HEK293T (cell line): ENCODE measurements at regions not wholly inside any gene's neighbourhood (a gene's known extent, or its start where the extent isn't known, plus 50 kb on each side); places are given as distances from the start of the nearest gene placed in this dataset.

Experiments used
- BHLHE40 ChIP-seq: fragments of 450-650 bp; IDR thresholded peaks from 2 replicates; pipeline ENCODE4 v1.6.1; 2016; ENCODE audit warnings: mild to moderate bottlenecking, moderate library complexity, borderline replicate concordance
- ELF4 ChIP-seq: fragments of 450-650 bp; IDR thresholded peaks from 2 replicates; pipeline ENCODE4 v1.6.1; 2017; ENCODE audit warnings: antibody characterized with exemption
- FOXK2 ChIP-seq: fragments of 450-650 bp; IDR thresholded peaks from 2 replicates; pipeline ENCODE4 v1.6.1; 2016; ENCODE audit warnings: mild to moderate bottlenecking
- FOXM1 ChIP-seq: fragments of 450-650 bp; IDR thresholded peaks from 2 replicates; pipeline ENCODE4 v1.6.1; 2017; ENCODE audit warnings: mild to moderate bottlenecking, borderline replicate concordance
- L3MBTL2 ChIP-seq: fragments of 450-650 bp; conservative IDR thresholded peaks from 2 replicates; pipeline ENCODE4 v1.6.1; 2016; ENCODE audit warnings: mild to moderate bottlenecking
- LEF1 ChIP-seq: fragments of 450-650 bp; IDR thresholded peaks from 2 replicates; pipeline ENCODE4 v1.6.1; 2017; ENCODE audit warnings: mild to moderate bottlenecking, borderline replicate concordance
- SP1 ChIP-seq: fragments of 450-650 bp; IDR thresholded peaks from 2 replicates; pipeline ENCODE4 v1.6.1; 2017
- TARDBP ChIP-seq: fragments of 450-650 bp; IDR thresholded peaks from 2 replicates; pipeline ENCODE4 v1.6.1; 2016

DNA sequence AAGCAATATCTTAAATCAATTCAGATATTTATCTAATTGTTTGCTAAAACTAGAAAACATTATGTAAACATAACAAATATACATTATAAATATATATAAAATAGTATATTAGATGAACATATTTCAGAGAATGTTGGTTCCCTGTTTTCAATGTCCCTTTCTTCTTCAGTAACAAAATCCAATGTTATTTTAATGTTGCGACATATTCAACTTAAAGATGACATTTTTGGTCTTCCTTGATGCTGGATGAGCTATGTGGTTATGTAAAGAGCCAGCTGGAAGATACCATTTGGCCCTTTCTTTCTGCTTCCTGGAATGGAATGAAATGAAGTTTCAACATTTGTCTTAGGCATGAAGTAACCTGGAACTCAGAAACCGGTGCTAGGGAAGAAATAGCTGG, 668.1 kb upstream of the CDH6 start:
- TF ChIP-seq ELF4 (no peak), BHLHE40 (no peak), L3MBTL2 (no peak), LEF1 (no peak), FOXM1 (no peak), FOXK2 (no peak), TARDBP (no peak), SP1 (no peak)
